ENCODE measurements at regions not wholly inside any gene's neighbourhood (a gene's known extent, or its start where the extent isn't known, plus 50 kb on each side); places are given as distances from the start of the nearest gene placed in this dataset.
"Not testable (repeated sequence)": the region's sequence is repeated elsewhere in the genome, so short reads cannot be mapped to it uniquely, and the experiment has no call there.

DNA sequence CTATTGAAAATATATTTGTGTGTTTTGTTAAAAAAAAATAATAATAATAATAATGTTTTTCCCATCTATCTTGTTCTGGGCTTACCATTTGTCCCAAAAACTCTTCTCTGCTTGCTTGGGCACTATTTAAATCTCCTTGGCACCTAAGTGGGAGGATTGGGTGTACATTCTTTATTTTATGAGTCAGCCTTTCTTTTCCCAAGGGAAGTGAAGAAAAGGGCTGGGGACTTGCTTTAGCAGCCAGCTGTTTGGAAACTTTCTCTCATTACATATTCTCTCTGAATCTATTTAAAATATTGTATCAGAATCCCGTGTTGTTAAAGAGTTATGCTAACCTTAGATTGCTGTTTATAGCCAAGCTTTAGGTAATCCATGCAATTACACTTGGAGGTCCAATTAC is 2332.4 kb downstream of the ARAP2 start:
- DNase-seq: no peak

DNA sequence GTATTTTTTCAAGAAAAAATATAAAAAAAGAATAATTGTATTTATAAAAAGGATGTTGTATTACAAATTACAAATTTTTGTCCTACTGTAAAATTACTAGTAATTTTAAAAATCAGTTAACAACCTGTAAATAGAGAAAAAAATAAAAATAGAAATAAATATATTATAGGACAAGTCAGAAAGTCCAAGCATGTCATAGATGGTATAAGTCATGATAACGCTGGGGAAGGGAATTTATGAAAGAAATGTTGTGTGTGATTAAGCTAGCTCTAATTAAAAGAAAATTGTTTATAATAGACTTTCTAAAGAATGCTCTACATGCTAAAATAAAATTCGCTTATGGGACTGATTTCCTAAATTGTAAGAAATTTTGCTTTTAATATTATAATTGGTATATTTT is 2329.9 kb downstream of the ARAP2 start:
- no peak for DNase-seq

DNA sequence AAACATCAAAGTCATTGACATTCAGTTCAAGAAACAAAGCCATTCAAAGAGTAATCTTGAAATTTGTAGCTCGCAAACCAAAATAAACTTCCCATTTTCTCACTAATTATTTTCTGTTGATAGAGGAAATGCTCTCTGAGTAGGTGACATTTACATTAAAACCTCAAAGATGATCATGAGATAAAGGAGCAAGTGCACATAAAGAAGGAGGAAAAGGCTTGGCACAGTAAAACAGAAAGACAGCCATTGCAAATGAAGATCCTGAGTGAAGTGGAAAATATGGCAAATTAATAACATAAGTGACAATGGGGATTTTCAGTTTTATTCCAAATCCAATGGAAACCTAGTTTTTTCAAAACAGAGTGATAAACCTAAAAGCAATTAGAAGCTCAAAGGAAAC is 2320.8 kb downstream of the ARAP2 start:
- no peak for DNase-seq

DNA sequence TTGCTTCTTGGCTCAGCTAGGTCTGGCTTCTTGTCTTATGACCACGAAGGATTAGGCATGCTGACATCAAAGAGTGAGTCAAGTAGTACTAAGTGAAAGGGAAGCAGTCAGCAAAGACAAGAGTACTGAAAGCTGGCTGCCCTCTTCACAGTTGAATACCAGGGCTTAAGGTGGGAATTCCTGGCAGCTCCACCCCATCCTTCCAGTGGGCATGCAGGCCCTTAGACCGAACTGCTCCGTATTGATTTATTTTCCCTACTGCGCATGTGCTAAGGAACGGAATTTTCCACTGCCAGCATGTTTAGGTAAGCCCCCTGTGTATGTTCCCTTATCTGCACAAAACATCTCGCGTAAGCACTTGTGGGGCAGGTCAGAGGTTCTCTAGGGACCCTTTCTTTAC is 2320.1 kb downstream of the ARAP2 start:
- DNase-seq: no peak

DNA sequence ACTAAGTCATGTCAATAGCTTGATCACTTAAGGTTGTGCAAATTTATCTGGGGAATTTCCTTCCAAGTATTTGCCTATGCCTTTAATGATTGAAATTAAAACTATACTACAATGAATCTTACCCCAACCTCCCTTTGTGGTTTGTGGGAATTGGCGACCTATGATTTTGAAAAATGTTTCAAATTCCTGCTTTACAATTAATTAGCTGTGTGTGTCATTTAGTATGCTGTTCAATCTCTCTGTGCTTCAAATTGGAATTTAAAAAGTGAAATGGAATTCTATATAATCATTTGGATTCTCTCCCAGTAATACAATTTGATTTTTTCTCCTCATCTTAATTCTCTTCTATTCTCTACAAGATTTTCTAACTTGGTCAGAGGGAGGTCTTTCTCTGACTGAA is 2319.5 kb downstream of the ARAP2 start:
- no peak for DNase-seq

- peak; percentile 55 for DNase-seq
These were observed 2313.8 kb downstream of the ARAP2 start for GRCh38 chr4:33930497-33930896.

DNA sequence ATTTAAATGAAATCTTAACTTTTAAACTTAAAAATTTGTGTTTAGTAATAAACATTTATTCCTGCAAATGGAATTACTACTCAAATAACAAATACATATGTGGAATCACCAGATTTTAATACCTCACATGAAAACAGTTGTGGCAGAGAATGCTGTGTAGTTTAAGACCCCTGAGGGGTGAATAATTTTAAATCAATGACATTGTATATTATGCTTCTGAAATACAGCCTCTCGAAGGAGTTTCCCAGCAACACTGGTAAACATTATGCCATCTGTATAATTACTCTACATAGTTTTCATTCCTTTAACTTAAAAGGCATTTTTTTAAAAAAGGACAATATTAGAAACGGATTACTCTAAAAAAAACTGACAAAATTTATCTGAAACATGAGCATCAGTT is 2313.3 kb downstream of the ARAP2 start:
- no peak for DNase-seq

DNA sequence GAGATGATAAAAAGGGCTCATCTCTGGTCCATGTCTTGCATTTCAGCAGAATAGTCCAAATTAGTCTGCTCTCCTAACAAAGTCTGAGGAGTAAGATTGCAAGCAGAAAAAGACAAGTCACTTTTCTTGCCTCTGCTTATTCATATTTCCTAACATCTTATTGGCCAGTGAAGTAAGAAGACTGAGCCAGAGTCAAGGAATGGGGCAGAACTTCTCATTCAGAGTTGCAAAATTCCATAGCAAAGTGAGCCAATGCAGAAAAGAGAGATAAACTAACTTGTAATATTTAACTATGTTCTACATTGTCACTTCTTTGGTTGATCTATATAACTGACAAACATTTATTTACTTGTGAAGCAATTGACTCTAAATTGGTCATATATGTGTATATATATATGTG is 2304.0 kb downstream of the ARAP2 start:
- DNase-seq: no peak

- DNase-seq: no peak
These were observed 2302.5 kb downstream of the ARAP2 start for GRCh38 chr4:33941854-33942253.

DNA sequence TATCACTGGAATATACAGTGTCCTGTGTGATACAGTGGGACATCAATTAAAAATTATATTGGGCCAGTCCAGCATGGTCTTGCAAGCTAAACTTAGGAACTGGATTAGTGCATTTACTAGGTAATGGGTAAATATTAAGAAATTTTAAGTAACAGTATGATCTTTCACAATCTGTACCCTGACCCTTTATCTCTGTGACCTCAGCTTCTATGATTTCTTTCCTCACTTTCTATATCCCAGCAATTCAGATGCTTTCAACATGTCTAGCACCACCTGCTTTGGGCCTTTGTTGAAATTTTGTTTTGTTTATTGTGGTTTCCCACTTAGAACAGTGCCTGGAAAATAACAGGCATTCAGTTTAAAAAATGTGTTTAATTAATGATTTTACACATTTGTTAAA is 2295.4 kb downstream of the ARAP2 start:
- DNase-seq: no peak

DNA sequence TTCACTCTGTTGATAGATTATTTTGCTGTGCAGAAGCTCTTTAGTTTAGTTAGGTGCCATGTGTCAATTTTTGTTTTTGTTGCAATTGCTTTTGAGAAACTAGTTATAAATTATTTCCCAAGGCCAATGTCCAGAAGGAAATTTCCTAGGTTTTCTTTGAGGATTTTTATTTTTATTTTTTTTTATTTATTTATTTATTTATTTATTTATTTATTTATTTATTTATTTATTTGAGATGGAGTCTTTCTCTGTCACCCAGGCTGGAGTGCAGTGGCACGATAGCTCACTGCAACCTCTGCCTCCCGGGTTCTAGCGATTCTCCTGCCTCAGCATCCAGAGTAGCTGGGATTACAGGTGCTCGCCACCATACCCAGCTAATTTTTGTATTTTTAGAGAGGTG is 2290.5 kb downstream of the ARAP2 start:
- DNase-seq: not testable (repeated sequence)

DNA sequence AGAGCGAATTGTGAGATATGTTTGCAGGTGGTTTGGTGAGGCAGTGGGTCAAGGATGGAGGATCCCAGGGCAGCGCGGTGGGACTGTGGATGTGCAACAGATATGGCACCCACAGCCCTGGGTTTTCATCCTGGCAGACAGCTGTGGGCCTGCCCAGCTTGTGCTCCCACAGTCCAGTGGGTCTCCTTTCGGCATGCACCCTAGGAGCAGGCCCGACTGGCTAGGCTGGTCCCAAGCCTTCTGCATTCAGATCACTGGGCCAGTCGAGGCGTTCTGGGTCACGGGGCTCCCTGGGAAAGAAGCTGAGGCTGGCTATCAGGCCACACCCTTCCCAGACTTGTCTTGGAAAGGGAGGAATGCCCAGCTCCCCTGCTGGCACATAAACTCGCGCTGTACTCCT is 2289.6 kb downstream of the ARAP2 start:
- no peak for DNase-seq

DNA sequence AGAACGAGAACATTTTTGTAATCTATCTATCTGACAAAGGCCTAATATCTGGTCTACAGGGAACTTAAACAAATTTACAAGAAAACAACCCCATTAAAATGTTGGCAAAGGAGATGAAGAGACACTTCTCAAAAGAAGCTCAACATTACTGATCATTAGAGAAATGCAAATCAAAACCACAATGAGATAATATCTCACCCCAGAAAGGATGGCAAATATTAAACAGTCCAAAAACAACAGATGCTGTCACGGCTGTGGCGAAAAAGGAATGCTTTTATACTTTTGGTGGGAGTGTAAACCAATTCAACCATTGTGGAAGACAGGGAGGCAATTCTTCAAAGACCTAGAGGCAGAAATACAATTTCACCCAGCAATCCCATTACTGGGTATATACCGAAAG is 2284.8 kb downstream of the ARAP2 start:
- DNase-seq: no peak

- no peak for DNase-seq
These were observed 2282.6 kb downstream of the ARAP2 start for GRCh38 chr4:33961761-33962160.

GRCh38 chr4:33966808-33967207 is 2277.5 kb downstream of the ARAP2 start:
- DNase-seq: no peak

- no peak for DNase-seq
These were observed 2270.0 kb downstream of the ARAP2 start for GRCh38 chr4:33974270-33974669.

DNA sequence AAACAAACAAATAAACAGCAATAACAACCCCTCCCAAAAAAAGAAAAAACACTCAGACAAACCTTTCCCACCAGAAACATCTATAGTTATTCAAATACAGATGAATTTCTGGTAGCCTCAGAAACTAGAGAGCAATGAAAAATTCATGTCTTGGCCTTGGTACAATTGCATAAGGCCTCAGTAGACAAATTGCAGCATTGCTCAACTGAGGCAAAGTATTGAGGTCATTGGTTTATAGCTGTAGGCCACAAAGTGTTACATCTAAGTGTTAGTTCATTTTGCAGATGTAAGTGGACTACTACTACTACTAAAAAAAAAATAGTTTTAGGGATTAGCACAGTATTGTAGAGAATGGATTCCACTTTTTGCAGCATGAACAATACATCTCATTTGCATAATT is 2268.3 kb downstream of the ARAP2 start:
- no peak for DNase-seq

DNA sequence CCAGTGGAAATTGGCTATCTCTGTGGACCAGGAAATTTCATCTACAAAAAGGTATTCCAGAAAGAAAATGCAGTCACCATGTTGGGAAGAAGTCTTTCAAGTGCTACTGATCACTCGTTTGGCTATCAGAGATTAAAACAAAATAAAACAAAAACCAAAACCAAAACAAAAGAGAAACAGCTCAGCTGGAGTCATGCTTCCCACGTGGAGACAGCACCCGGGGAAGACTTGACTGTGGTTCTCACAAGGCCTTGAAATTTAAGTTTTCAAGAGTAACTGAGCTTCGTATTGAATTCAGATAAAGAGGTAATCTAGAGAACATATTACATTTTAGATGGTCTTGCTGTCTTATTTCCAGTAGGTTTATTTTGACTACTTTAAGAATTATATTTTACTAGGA is 2264.5 kb downstream of the ARAP2 start:
- DNase-seq: not testable (repeated sequence)

DNA sequence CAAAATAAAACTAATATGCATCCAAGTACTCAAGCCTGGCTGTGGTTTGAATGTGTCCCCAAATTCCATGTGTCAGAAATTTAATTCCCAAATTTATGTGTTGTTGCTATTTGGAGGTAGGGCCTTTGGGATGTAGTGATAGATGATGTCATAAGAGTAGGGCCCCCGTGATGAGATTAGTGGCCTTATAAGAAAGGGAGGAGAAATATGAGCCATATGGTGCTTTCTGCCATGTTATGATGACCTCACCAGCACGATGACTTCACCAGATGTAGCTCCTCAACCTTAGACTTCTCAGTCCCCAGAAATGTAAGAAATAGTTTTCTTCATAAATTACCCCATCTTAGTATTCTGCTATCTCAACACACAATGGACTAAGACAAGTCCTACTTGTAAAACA is 2264.0 kb downstream of the ARAP2 start:
- no peak for DNase-seq

DNA sequence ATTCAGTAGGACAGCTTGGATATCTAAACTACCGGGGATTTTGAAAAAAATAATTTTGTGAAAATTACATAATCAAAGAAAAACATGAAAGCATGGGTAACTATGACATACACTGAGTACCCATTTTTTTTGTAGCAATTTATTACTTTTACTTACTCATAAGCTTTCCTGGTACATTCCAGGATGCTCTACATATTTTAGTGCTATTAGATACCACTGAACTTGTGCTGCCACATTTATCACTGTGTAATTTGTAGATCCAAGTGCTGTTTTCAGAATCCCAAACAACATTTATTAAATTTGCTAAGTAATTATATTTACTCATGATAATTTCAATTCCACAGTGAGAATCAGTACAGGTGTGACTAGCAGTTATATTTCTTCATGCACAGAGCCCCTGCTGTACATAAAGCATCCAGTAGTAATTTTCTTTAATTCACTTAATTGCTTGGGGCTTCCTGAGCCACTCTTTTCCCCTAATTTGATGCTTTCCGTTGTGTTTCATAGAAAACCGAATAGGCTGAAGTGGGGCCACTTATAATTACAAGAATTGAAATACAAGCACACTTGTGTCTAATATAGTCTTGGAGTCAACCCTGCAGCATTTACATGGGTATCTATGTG is 2254.4 kb downstream of the ARAP2 start:
- DNase-seq: no peak

- peak; percentile 48 for DNase-seq
These were observed 2248.1 kb downstream of the ARAP2 start for GRCh38 chr4:33996075-33996718.

DNA sequence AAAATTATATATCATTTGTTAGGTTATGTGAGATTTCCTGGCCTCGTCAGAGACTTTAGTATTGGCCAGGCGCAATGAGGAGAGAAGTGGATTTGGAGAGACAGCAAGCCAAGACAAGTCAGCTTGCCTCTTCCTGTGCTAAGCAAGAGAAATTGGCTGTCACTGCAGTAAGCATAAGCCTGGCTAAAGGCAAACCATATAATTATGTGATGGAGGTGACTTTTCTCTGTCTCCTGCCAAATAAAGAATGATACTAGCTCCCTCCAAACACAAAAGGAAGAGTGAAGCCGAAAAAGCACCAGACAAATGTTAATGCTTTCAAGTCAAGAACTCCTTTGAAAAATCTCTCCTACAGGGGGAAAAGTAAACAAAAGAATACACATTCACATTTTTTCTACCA is 2246.0 kb downstream of the ARAP2 start:
- DNase-seq: peak; percentile 87

GRCh38 chr4:34000356-34000755 is 2244.0 kb downstream of the ARAP2 start:
- DNase-seq: no peak

DNA sequence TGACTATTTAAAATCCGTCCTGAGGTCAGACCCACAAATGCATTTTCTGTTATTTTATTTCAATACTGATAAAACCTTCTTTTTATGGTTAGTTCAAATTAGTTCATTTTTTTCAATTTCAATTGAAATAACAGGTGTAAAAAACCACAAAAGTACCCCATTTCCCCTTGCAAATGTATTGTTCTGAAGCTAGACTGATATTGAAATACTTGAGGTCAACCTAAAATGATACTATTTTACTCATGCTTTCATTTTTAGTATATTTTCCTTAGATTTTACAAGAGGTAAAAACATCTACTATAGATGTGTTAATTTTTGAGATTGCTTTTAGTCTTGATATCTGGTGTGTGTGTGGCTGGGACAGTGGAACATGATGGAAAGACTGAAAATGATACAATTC is 2237.8 kb downstream of the ARAP2 start:
- DNase-seq: not testable (repeated sequence)

- DNase-seq: no peak
These were observed 2234.4 kb downstream of the ARAP2 start for GRCh38 chr4:34009951-34010350.

All from NCI-H446 treated with DMSO at 0.1 percent for 48 hours (cell line).